ENCODE measurements at regions not wholly inside any gene's neighbourhood (a gene's known extent, or its start where the extent isn't known, plus 50 kb on each side); places are given as distances from the start of the nearest gene placed in this dataset.

DNA sequence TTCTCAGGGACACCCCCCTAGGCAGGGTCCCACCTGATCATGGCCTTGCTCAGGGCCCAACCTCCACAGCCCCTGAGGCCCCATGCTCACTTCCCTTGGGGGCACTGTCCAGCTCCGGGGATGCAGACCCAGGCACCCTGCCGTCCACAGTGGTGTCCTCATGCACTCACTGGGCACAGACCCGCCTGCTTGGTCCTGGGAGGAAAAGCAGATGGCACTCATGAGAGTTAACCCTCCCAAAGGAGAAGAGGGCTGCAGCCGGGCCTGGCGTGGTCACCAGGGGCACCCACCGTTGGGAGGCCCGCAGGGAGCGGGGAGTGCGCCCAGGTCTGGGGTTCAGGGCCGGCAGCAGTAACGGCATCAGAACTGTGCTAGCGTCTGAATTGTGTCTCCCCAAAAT lies 1270.9 kb downstream of the BRD1 start:
- no peak for TF ChIP-seq ZNF658 (tag by site-specific recombination; IDR thresholded peaks at IDR 0.05)
- TF ChIP-seq HOXC10 (CRISPR knock-in tag; IDR thresholded peaks at IDR 0.05) = no peak
- TF ChIP-seq, protein P1, sequence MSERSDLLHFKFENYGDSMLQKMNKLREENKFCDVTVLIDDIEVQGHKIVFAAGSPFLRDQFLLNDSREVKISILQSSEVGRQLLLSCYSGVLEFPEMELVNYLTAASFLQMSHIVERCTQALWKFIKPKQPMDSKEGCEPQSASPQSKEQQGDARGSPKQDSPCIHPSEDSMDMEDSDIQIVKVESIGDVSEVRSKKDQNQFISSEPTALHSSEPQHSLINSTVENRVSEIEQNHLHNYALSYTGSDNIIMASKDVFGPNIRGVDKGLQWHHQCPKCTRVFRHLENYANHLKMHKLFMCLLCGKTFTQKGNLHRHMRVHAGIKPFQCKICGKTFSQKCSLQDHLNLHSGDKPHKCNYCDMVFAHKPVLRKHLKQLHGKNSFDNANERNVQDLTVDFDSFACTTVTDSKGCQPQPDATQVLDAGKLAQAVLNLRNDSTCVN (tag by site-specific recombination; optimal IDR thresholded peaks at IDR 0.05) = no peak
- no peak for TF ChIP-seq TRIM28 (IDR thresholded peaks at IDR 0.05; ENCODE audit: borderline replicate concordance, low read length)
- no peak for TF ChIP-seq ZBTB21 (tag by site-specific recombination; IDR thresholded peaks at IDR 0.05)
- no peak for TF ChIP-seq ZNF169 (tag by site-specific recombination; IDR thresholded peaks at IDR 0.05)
- no peak for TF ChIP-seq ZNF529 (tag by site-specific recombination; IDR thresholded peaks at IDR 0.05; ENCODE audit: insufficient replicate concordance)
- TF ChIP-seq, protein P2, sequence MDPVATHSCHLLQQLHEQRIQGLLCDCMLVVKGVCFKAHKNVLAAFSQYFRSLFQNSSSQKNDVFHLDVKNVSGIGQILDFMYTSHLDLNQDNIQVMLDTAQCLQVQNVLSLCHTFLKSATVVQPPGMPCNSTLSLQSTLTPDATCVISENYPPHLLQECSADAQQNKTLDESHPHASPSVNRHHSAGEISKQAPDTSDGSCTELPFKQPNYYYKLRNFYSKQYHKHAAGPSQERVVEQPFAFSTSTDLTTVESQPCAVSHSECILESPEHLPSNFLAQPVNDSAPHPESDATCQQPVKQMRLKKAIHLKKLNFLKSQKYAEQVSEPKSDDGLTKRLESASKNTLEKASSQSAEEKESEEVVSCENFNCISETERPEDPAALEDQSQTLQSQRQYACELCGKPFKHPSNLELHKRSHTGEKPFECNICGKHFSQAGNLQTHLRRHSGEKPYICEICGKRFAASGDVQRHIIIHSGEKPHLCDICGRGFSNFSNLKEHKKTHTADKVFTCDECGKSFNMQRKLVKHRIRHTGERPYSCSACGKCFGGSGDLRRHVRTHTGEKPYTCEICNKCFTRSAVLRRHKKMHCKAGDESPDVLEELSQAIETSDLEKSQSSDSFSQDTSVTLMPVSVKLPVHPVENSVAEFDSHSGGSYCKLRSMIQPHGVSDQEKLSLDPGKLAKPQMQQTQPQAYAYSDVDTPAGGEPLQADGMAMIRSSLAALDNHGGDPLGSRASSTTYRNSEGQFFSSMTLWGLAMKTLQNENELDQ (tag by site-specific recombination; IDR thresholded peaks at IDR 0.05; ENCODE audit: low read depth) = no peak
- TF ChIP-seq ZXDB (tag by site-specific recombination; IDR thresholded peaks at IDR 0.05) = no peak
- TF ChIP-seq ZEB2 (tag by site-specific recombination; IDR thresholded peaks at IDR 0.05) = no peak
- TF ChIP-seq ZNF830 (tag by site-specific recombination; IDR thresholded peaks at IDR 0.05; ENCODE audit: low read depth) = no peak
- no peak for TF ChIP-seq SETDB1 (IDR thresholded peaks at IDR 0.05; ENCODE audit: insufficient read length, low read length)
- no peaks in the 10 kb centered on the region for H3K36me3 ChIP-seq (ENCODE audit: control insufficient read depth in 2 of 2, insufficient read depth in 1 of 2, low read length in 2 of 2)
- H3K9me3 ChIP-seq (ENCODE audit: control insufficient read depth, insufficient read depth, low read depth, low read length) = no peaks in the 10 kb centered on the region
- H3K27ac ChIP-seq (ENCODE audit: extremely low read depth, low read depth, low read length) = no peak overlapping the region
- CTCF ChIA-PET = no interaction called here
- no peaks in the 10 kb centered on the region for H3K4me1 ChIP-seq (ENCODE audit: control insufficient read depth, insufficient read depth, low read length)
- no peak overlapping the region for H3K4me3 ChIP-seq (ENCODE audit: low read depth, low read length)
- POLR2A ChIA-PET = no interaction called here

DNA sequence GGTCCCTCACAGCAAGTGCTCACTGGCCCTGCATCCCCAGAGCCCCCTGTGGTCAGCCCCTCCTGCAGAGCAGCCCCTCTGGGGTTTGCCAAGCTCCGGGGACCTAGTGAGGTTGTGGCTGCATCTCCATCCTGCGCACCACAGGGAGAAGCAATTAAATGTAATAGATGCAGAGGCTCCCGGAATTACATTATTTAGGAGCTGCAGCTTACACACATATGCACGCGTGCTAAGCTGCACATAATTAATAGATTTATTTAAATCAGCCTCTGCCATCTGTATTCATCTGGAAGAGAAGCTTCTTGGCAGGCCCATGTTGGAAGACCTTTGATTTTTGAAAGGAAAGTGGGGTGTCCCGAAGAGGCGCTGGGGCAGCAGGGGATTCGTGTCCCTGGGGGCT lies 1271.5 kb downstream of the BRD1 start:
- CTCF ChIA-PET = no interaction called here
- no peaks in the 10 kb centered on the region for H3K9me3 ChIP-seq (ENCODE audit: control insufficient read depth, insufficient read depth, low read depth, low read length)

DNA sequence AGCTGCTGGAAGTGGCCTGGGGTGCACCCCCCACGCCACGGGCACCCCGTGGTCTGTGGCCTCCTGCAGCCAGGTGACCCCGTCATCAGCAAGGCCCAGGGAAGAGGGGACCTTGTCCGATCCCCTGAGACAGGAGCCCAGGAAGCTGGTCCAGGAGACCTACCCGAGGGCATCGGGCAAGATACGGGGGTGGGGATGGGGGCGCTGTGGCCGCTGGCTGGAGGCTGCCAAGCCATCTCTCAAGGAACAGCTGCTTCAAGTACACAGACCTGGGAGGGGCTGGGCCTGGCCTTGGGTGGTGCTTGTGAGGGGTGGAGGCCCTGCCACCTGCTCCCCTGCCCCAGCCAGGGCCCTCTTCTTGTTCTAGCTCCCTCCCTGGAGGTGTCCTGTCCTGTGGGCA lies 1272.1 kb downstream of the BRD1 start:
- no peaks in the 10 kb centered on the region for H3K9me3 ChIP-seq (ENCODE audit: control insufficient read depth, insufficient read depth, low read depth, low read length)
- no peak overlapping the region for H3K4me3 ChIP-seq (ENCODE audit: low read depth, low read length)
- TF ChIP-seq ZBTB17 (tag by site-specific recombination; IDR thresholded peaks at IDR 0.05) (no peak), KLF1 (tag by site-specific recombination; IDR thresholded peaks at IDR 0.05) (peak; percentile 18; the same call in 1 of the 2 replicates)
- TF ChIP-seq, protein P3, sequence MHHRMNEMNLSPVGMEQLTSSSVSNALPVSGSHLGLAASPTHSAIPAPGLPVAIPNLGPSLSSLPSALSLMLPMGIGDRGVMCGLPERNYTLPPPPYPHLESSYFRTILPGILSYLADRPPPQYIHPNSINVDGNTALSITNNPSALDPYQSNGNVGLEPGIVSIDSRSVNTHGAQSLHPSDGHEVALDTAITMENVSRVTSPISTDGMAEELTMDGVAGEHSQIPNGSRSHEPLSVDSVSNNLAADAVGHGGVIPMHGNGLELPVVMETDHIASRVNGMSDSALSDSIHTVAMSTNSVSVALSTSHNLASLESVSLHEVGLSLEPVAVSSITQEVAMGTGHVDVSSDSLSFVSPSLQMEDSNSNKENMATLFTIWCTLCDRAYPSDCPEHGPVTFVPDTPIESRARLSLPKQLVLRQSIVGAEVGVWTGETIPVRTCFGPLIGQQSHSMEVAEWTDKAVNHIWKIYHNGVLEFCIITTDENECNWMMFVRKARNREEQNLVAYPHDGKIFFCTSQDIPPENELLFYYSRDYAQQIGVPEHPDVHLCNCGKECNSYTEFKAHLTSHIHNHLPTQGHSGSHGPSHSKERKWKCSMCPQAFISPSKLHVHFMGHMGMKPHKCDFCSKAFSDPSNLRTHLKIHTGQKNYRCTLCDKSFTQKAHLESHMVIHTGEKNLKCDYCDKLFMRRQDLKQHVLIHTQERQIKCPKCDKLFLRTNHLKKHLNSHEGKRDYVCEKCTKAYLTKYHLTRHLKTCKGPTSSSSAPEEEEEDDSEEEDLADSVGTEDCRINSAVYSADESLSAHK (tag by site-specific recombination; IDR thresholded peaks at IDR 0.05) = no peak
- POLR2A ChIA-PET = no interaction called here
- CTCF ChIA-PET = interaction anchor here (0.6 to 0.9 kb wide), 3 partner anchors 9 to 148 kb away, joined by 3 to 5 read pairs (median 3); no protein-coding TSS in a partner anchor
- H3K27ac ChIP-seq (ENCODE audit: extremely low read depth, low read depth, low read length) = no peak overlapping the region
- H3K4me1 ChIP-seq (ENCODE audit: control insufficient read depth, insufficient read depth, low read length) = no peaks in the 10 kb centered on the region
- H3K36me3 ChIP-seq (ENCODE audit: control insufficient read depth in 2 of 2, insufficient read depth in 1 of 2, low read length in 2 of 2) = no peaks in the 10 kb centered on the region

More for the DNA sequence above, 1271.5 kb downstream of the BRD1 start:
- POLR2A ChIA-PET = no interaction called here
- no peak overlapping the region for H3K27ac ChIP-seq (ENCODE audit: extremely low read depth, low read depth, low read length)
- TF ChIP-seq ZNF157 (tag by site-specific recombination; IDR thresholded peaks at IDR 0.05) = no peak
- peak; percentile 45; the same call in 1 of the 2 replicates for TF ChIP-seq GLIS1 (tag by site-specific recombination; IDR thresholded peaks at IDR 0.05)
- peak; percentile 80 for TF ChIP-seq ZIC2 (tag by site-specific recombination; IDR thresholded peaks at IDR 0.05)
- H3K36me3 ChIP-seq (ENCODE audit: control insufficient read depth in 2 of 2, insufficient read depth in 1 of 2, low read length in 2 of 2) = no peaks in the 10 kb centered on the region
- no peak overlapping the region for H3K4me3 ChIP-seq (ENCODE audit: low read depth, low read length)
- H3K4me1 ChIP-seq (ENCODE audit: control insufficient read depth, insufficient read depth, low read length) = no peaks in the 10 kb centered on the region
